Lower leg skin (tissue), 4 donors: ENCODE measurements at regions not wholly inside any gene's neighbourhood (a gene's known extent, or its start where the extent isn't known, plus 50 kb on each side); places are given as distances from the start of the nearest gene placed in this dataset.

ENCODE experiments used
- DNase-seq, 2 donors: peaks; one replicate each; pipeline ENCODE4 v3.0.0-alpha.2; 2019; ENCODE audit warnings: low spot score in 2 of 2
- H3K4me3 ChIP-seq: fragments of 200-600 bp; sonication (generic); 2 replicates; pipeline ENCODE4 v1.5.1; 2017; ENCODE audit warnings: mild to moderate bottlenecking, low read depth; ENCODE audit not compliant: poor library complexity, severe bottlenecking
- CTCF ChIP-seq, 3 donors: fragments of 450-650 bp; IDR thresholded peaks; one replicate each; pipeline ENCODE4 v1.5.1; 2016; ENCODE audit warnings: antibody characterized with exemption in 3 of 3, mild to moderate bottlenecking in 3 of 3, moderate library complexity in 2 of 3
- POLR2A ChIP-seq, 2 donors: fragments of 450-650 bp; IDR thresholded peaks; one replicate each; pipeline ENCODE4 v1.6.1; 2016 to 2017; ENCODE audit warnings: antibody characterized with exemption in 2 of 2, mild to moderate bottlenecking in 1 of 2, moderate library complexity in 1 of 2
- WGBS, 2 donors: methylation state at CpG; one replicate each; pipeline ENCODE4 v1.1.5; 2018; 5-methylcytosine and 5-hydroxymethylcytosine counted together
- intact Hi-C: fragments of 100-400 bp; cut with DNase I; formaldehyde crosslinking; loops from one replicate; pipeline ENCODE4 v1.15.0; 2023; ENCODE audit warnings: low total_unique reads

GRCh38 chr12:105423237-105423636, 92.7 kb downstream of the C12orf75 start:
- DNase-seq: no peak
- H3K4me3 ChIP-seq: no peak overlapping the region
- TF ChIP-seq CTCF (IDR thresholded peaks at IDR 0.05) (no peak), POLR2A (IDR thresholded peaks at IDR 0.05) (no peak)
- intact Hi-C loops: loop anchor here (5.0 kb wide), 2 partner anchors 714 to 799 kb away; partner anchors contain the start of gene NUAK1

- intact Hi-C loops: loop anchor here (5.0 kb wide), 2 partner anchors 713 to 798 kb away; partner anchors contain the start of gene NUAK1
- no peak overlapping the region for H3K4me3 ChIP-seq
- no peak for DNase-seq
- TF ChIP-seq POLR2A (IDR thresholded peaks at IDR 0.05) (no peak), CTCF (IDR thresholded peaks at IDR 0.05) (no peak)
- 93 to 98% methylated on average over 7 of the region's 7 CpGs for WGBS, 2 donors
Observed at GRCh38 chr12:105423921-105424320, 93.4 kb downstream of the C12orf75 start.

GRCh38 chr12:105425254-105426174, 95.0 kb downstream of the C12orf75 start:
- intact Hi-C loops: no loop called here
- no peak overlapping the region for H3K4me3 ChIP-seq
- DNase-seq: no peak
- no peak for TF ChIP-seq POLR2A (IDR thresholded peaks at IDR 0.05)
- no peak for TF ChIP-seq CTCF (IDR thresholded peaks at IDR 0.05)
- WGBS, 2 donors: 92% methylated on average over 7 of the region's 7 CpGs

- intact Hi-C loops: no loop called here
Observed at GRCh38 chr12:105426766-105427165, 96.3 kb downstream of the C12orf75 start.

GRCh38 chr12:105427883-105428282, 97.4 kb downstream of the C12orf75 start:
- TF ChIP-seq CTCF (IDR thresholded peaks at IDR 0.05): no peak
- no peak for DNase-seq
- H3K4me3 ChIP-seq: no peak overlapping the region
- intact Hi-C loops: loop anchor here (1.0 kb wide), 1 partner anchor 272 kb away; no protein-coding TSS in a partner anchor

More at GRCh38 chr12:105426766-105427165, 96.3 kb downstream of the C12orf75 start:
- no peak overlapping the region for H3K4me3 ChIP-seq
- 96 to 99% methylated on average over 3 of the region's 3 CpGs for WGBS, 2 donors
- TF ChIP-seq CTCF (IDR thresholded peaks at IDR 0.05) (no peak), POLR2A (IDR thresholded peaks at IDR 0.05) (no peak)
- no peak for DNase-seq
